GM18951 (cell line): ENCODE measurements at regions not wholly inside any gene's neighbourhood (a gene's known extent, or its start where the extent isn't known, plus 50 kb on each side); places are given as distances from the start of the nearest gene placed in this dataset.

ENCODE experiments used
- POLR2A ChIP-seq: IDR thresholded peaks from 4 replicates; pipeline ENCODE4 v1.6.1; 2011; ENCODE audit warnings: mild to moderate bottlenecking; ENCODE audit not compliant: insufficient read length, insufficient read depth; ENCODE audit errors: extremely low read depth
- in situ Hi-C: fragments of 300-500 bp; cut with MboI; formaldehyde crosslinking; loops from one replicate; pipeline ENCODE4 v1.12.0; 2022; ENCODE audit warnings: low sequenced_read_pairs, mixed read lengths, inconsistent platforms; ENCODE audit not compliant: unreplicated experiment

GRCh38 chr15:25955628-25956027 lies 92.5 kb upstream of the ATP10A start:
- TF ChIP-seq POLR2A = no peak
- in situ Hi-C loops = no loop called here

GRCh38 chr15:25954398-25954797 lies 91.3 kb upstream of the ATP10A start:
- TF ChIP-seq POLR2A = no peak
- in situ Hi-C loops = no loop called here

- no peak for TF ChIP-seq POLR2A
Measured at GRCh38 chr15:25950014-25950413, 86.9 kb upstream of the ATP10A start.

GRCh38 chr15:25947323-25948314 lies 84.5 kb upstream of the ATP10A start:
- in situ Hi-C loops = no loop called here
- TF ChIP-seq POLR2A = no peak

More at GRCh38 chr15:25950014-25950413, 86.9 kb upstream of the ATP10A start:
- in situ Hi-C loops = no loop called here

- no peak for TF ChIP-seq POLR2A
- in situ Hi-C loops = no loop called here
Measured at GRCh38 chr15:25946241-25946805, 83.2 kb upstream of the ATP10A start.

GRCh38 chr15:25944386-25944785 lies 81.3 kb upstream of the ATP10A start:
- in situ Hi-C loops = no loop called here
- no peak for TF ChIP-seq POLR2A

GRCh38 chr15:25943831-25944230 lies 80.7 kb upstream of the ATP10A start:
- no peak for TF ChIP-seq POLR2A
- in situ Hi-C loops = no loop called here

GRCh38 chr15:25939122-25939521 lies 76.0 kb upstream of the ATP10A start:
- no peak for TF ChIP-seq POLR2A
- in situ Hi-C loops = no loop called here

- no peak for TF ChIP-seq POLR2A
- in situ Hi-C loops = no loop called here
Measured at GRCh38 chr15:25937796-25938195, 74.7 kb upstream of the ATP10A start.

GRCh38 chr15:25936004-25936403 lies 72.9 kb upstream of the ATP10A start:
- in situ Hi-C loops = no loop called here
- TF ChIP-seq POLR2A = no peak

- in situ Hi-C loops = no loop called here
- TF ChIP-seq POLR2A = no peak
Measured at GRCh38 chr15:25933456-25934158, 70.5 kb upstream of the ATP10A start.

- in situ Hi-C loops = no loop called here
- no peak for TF ChIP-seq POLR2A
Measured at GRCh38 chr15:25932696-25933095, 69.6 kb upstream of the ATP10A start.

GRCh38 chr15:25931851-25932250 lies 68.7 kb upstream of the ATP10A start:
- in situ Hi-C loops = no loop called here

More at GRCh38 chr15:25931851-25932250, 68.7 kb upstream of the ATP10A start:
- TF ChIP-seq POLR2A = no peak
